Prostate gland (tissue), 2 donors: ENCODE measurements at regions not wholly inside any gene's neighbourhood (a gene's known extent, or its start where the extent isn't known, plus 50 kb on each side); places are given as distances from the start of the nearest gene placed in this dataset.

Experiments
- DNase-seq: peaks from one replicate; pipeline ENCODE4 v3.0.0-alpha.2; 2019; ENCODE audit warnings: low spot score
- H3K27ac ChIP-seq, 2 donors: fragments of 200-600 bp; sonication (generic); 2 replicates each; pipeline ENCODE4 v1.5.1; 2017 to 2019
- H3K27me3 ChIP-seq: fragments of 200-600 bp; sonication (generic); replicated peaks from 2 replicates; pipeline ENCODE4 v1.5.1; 2019; ENCODE audit not compliant: insufficient read depth
- H3K36me3 ChIP-seq, 2 donors: fragments of 200-600 bp; sonication (generic); 1 replicate in 1 of 2; 2 replicates in 1 of 2; pipeline versions ENCODE4 v1.5.1 to v1.8.1; 2017 to 2019
- H3K4me1 ChIP-seq: fragments of 200-600 bp; sonication (generic); replicated peaks from 2 replicates; pipeline ENCODE4 v1.5.1; 2019
- H3K4me3 ChIP-seq, 2 donors: fragments of 200-600 bp; sonication (generic); 2 replicates each; pipeline ENCODE4 v1.5.1; 2017 to 2019
- H3K9me3 ChIP-seq: fragments of 200-600 bp; sonication (generic); 2 replicates; pipeline ENCODE4 v1.5.1; 2017
- POLR2A ChIP-seq: fragments of 450-650 bp; IDR thresholded peaks from one replicate; pipeline ENCODE4 v1.6.1; 2016; ENCODE audit warnings: antibody characterized with exemption, mild to moderate bottlenecking
- POLR2AphosphoS5 ChIP-seq: sonication (generic); formaldehyde crosslinking; IDR thresholded peaks from one replicate; pipeline ENCODE4 v1.6.1; 2017; ENCODE audit warnings: antibody characterized with exemption
- WGBS: methylation state at CpG from one replicate; pipeline ENCODE4 v1.1.5; 2018; 5-methylcytosine and 5-hydroxymethylcytosine counted together
- intact Hi-C: fragments of 100-400 bp; cut with DNase I; formaldehyde crosslinking; loops from one replicate; pipeline ENCODE4 v1.14.2; 2022
- TF ChIP-seq, protein P1 (sequence below), 4 experiments: fragments of 200-600 bp in 2 of 4; fragments of 450-650 bp in 2 of 4; sonication (generic) in 2 of 4; IDR thresholded peaks; 1 replicate in 3 of 4; 2 replicates in 1 of 4; pipeline ENCODE4 v1.5.1; 2016 to 2019; ENCODE audit warnings: antibody characterized with exemption in 4 of 4, mild to moderate bottlenecking in 2 of 4, moderate library complexity in 2 of 4

DNA sequence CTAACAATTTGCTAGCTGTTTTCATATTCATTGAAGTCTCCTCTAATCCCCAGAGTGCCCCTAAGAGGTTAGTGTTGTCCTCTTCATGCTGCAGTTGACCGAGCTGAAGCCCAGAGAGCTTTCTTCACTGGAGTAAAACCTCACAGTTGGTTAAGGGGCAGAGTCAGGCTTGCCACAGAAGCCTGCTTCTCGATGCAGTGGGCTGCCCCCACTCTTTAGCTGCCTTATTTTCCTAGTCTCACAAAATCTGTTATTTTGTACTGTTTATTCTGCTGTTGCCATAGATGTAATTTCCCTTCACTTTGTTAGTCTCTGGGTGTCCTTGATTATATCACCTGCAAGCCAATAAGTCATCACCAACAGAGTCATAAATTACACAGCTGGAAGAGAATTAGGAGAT is 56.3 kb upstream of the ZPBP start:
- H3K27ac ChIP-seq, result no peak overlapping the region
- no peaks in the 10 kb centered on the region for H3K27me3 ChIP-seq
- no peaks in the 10 kb centered on the region for H3K9me3 ChIP-seq
- no peak overlapping the region for H3K4me3 ChIP-seq
- H3K4me1 ChIP-seq, result no peaks in the 10 kb centered on the region
- TF ChIP-seq, protein P1, sequence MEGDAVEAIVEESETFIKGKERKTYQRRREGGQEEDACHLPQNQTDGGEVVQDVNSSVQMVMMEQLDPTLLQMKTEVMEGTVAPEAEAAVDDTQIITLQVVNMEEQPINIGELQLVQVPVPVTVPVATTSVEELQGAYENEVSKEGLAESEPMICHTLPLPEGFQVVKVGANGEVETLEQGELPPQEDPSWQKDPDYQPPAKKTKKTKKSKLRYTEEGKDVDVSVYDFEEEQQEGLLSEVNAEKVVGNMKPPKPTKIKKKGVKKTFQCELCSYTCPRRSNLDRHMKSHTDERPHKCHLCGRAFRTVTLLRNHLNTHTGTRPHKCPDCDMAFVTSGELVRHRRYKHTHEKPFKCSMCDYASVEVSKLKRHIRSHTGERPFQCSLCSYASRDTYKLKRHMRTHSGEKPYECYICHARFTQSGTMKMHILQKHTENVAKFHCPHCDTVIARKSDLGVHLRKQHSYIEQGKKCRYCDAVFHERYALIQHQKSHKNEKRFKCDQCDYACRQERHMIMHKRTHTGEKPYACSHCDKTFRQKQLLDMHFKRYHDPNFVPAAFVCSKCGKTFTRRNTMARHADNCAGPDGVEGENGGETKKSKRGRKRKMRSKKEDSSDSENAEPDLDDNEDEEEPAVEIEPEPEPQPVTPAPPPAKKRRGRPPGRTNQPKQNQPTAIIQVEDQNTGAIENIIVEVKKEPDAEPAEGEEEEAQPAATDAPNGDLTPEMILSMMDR (IDR thresholded peaks at IDR 0.05), result no peak
- TF ChIP-seq POLR2A (no peak), POLR2AphosphoS5 (no peak)
- no peak for DNase-seq
- 46% methylated on average over 2 of the region's 2 CpGs for WGBS
- no peaks in the 10 kb centered on the region for H3K36me3 ChIP-seq
- intact Hi-C loops, result loop anchor here (10.0 kb wide), 1 partner anchor 265 kb away; no protein-coding TSS in a partner anchor

DNA sequence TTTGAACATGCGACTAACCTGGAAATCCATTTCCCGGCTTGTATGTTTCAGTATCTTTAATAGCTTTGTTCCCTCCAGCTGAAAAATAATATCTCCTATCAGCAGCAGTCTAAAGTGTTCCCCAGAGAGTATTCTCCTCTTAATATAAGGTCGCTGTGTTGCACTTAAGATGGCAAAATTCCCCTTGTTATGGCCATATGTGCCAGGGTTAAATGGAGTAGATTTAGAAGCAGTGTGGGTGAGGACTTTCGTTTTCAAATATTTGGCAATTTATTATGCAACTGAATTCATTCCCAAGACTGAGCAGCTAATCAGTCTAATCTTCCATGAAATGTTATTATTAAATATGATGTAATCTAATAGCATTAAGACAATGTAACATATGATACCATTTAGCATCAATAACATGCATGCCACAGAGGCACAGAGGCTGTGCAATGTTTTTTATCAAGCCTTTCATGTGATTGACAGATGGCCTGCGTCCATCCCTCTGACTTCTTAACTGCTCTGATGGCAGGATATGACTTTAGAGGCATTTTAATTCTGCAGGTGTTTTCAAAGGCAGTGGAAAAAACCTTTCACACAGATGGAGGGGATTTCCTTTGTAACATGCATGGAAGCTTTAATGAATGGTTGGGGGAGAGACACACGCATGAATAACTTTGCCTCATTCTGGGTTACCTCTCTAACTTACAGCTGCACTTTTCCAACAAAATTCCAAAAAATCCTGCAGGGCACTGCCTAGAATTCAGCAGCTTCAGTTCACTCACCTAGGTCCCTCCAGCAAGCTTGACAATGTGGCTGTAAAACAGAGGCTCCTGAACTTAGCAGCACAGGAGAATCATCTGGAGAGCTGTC is 55.1 kb upstream of the ZPBP start:
- H3K9me3 ChIP-seq, result no peaks in the 10 kb centered on the region
- TF ChIP-seq POLR2A (no peak), POLR2AphosphoS5 (no peak)
- TF ChIP-seq, protein P1 (IDR thresholded peaks at IDR 0.05), result no peak
- no peak for DNase-seq
- no peaks in the 10 kb centered on the region for H3K27me3 ChIP-seq
- WGBS, result 57% methylated on average over 6 of the region's 6 CpGs
- intact Hi-C loops, result loop anchor here (10.0 kb wide), 1 partner anchor 267 kb away; no protein-coding TSS in a partner anchor
- H3K27ac ChIP-seq, result no peak overlapping the region
- no peak overlapping the region for H3K4me3 ChIP-seq
- H3K4me1 ChIP-seq, result no peaks in the 10 kb centered on the region
- H3K36me3 ChIP-seq, result no peaks in the 10 kb centered on the region

DNA sequence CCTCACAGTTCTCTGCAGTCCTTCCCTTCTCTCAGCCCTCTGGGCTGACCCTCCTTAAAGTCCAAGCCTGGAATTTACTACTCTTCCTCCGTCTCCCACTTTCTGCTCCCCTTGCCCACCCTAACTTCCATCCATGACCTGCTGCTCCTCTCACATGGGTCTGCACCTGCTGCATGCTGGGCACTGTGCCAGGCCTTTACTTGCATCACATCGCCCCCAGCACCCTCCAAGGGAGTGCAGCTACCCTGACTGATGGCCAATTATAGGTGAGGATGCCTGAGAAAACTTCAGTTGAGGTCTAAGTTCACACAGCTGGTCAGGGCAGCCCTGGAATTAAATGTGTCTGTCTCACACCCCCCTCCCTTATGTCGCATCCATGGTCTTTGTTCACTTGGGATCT is 53.6 kb upstream of the ZPBP start:
- H3K27me3 ChIP-seq, result no peaks in the 10 kb centered on the region
- no peaks in the 10 kb centered on the region for H3K9me3 ChIP-seq
- no peak overlapping the region for H3K4me3 ChIP-seq
- DNase-seq, result no peak
- TF ChIP-seq POLR2AphosphoS5 (no peak), POLR2A (no peak)
- TF ChIP-seq, protein P1 (IDR thresholded peaks at IDR 0.05), result no peak
- H3K36me3 ChIP-seq, result no peaks in the 10 kb centered on the region
- 48% methylated on average over 3 of the region's 3 CpGs for WGBS
- intact Hi-C loops, result loop anchor here (10.0 kb wide), 1 partner anchor 268 kb away; no protein-coding TSS in a partner anchor
- H3K4me1 ChIP-seq, result no peaks in the 10 kb centered on the region
- H3K27ac ChIP-seq, result no peak overlapping the region

DNA sequence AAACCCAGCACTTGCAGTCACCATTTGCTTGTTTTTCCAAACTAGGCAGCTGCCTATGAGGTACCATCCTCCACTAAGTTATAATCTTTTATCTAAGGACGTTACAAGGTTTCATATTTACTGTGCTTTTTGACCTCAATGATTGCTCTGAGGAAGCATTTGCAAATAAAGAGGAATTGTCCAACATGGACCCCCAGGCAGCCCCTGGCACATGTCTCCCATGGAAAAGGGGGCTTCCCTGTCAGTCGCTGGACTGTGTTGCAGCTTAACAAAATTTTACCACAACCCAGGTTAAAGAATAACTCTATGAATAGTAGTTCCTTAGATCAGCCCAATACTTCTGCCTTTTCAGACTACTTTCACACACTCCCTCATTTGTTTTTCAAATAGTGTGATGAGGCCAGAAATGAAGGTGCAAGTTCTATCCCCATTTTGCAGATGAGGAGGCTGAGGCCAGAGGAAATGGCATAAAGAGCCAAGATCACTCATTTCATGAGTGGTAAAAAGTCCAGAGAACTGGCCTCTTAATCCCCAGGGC is 52.8 kb upstream of the ZPBP start:
- Histone ChIP-seq H3K36me3 (no peaks in the 10 kb centered on the region), H3K27me3 (no peaks in the 10 kb centered on the region), H3K4me1 (no peaks in the 10 kb centered on the region), H3K9me3 (no peaks in the 10 kb centered on the region), H3K27ac (no peak overlapping the region), H3K4me3 (no peak overlapping the region)
- DNase-seq, result no peak
- intact Hi-C loops, result loop anchor here (10.0 kb wide), 1 partner anchor 269 kb away; no protein-coding TSS in a partner anchor
- WGBS, result 37% methylated on average over 2 of the region's 2 CpGs
- TF ChIP-seq POLR2AphosphoS5, result no peak
- TF ChIP-seq, protein P1 (IDR thresholded peaks at IDR 0.05), result no peak
- TF ChIP-seq POLR2A, result no peak
